Posterior cingulate gyrus (tissue), 11 donors: ENCODE measurements at regions not wholly inside any gene's neighbourhood (a gene's known extent, or its start where the extent isn't known, plus 50 kb on each side); places are given as distances from the start of the nearest gene placed in this dataset.
"Not testable (repeated sequence)": the region's sequence is repeated elsewhere in the genome, so short reads cannot be mapped to it uniquely, and the experiment has no call there.

Source experiments
- DNase-seq, 10 donors: peaks; one replicate each; pipeline versions ENCODE4 v3.0.0 to v3.0.0-alpha.2; 2020 to 2021; ENCODE audit warnings: mixed read lengths in 3 of 10
- intact Hi-C: fragments of 100-400 bp; cut with DNase I; formaldehyde crosslinking; loops from one replicate; pipeline ENCODE4 v1.15.1; 2023

DNA sequence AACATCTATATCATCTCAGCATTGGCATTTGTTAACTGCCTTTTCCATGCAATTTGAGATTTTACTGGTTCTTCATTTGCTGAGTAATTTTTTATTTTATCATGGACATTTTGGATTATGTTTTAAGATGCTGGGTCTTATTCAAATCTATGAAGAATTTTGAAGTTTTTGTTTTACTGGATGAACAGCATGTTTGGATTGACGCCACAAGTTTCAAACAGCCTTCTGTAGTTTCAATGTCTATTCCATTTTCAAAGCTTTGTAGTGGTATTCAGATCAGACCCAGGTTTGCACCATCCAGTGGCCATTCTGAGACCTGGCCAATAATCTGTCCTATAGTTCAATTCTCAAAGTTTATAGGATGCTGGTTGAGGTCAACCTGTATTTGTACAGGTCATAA is 148.4 kb upstream of the STMND1 start:
- intact Hi-C loops: no loop called here
- DNase-seq: no peak

DNA sequence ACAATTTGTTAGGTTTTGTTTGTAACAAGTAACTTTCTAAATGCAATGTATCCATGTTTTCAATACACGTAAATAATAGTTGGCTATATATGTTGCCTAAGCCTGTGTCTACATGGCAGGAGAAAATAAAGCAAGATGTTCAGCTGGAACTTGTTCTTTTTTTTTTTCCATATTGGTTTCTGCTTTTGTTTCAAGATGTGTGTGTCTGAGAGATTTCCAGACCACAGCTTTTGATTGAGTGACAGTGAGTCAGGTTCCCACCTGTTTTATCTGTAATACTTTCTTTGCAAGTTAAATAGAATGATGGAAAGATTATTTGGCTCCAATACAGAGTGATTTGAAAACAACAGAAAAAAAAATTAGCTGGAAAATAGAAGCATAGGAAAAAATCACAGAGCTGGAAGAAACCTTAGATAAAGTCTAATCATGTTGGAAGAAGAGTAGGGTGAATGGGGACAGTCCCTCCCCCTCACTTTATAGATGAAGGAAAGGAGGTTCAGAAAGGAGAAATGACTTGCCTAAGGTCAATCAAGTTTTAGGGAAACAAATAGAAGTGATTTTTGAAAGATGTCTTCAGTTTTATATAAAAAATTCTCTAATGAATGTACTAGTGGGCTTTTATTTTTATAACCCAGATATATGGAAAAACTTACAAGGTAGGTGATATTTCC is 150.9 kb upstream of the STMND1 start:
- intact Hi-C loops: no loop called here
- no peak for DNase-seq

DNA sequence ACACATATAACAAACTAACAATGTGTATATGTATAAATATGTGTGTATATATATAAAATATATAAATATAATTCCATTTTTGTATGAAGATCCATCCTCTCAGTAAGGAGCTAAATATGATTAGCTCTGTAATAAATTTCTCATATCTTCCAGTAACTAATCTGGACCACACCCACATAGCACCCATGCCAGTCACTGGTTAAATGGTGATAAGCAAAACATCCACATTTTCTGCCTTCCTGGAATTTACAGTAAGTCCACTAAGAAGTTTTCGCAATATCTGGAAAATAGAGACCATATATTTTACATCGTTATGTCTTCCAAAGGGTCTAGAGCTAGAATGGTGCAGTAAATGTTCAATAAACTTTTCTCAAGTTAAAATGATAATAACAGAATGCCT is 151.5 kb upstream of the STMND1 start:
- DNase-seq: no peak
- intact Hi-C loops: no loop called here

DNA sequence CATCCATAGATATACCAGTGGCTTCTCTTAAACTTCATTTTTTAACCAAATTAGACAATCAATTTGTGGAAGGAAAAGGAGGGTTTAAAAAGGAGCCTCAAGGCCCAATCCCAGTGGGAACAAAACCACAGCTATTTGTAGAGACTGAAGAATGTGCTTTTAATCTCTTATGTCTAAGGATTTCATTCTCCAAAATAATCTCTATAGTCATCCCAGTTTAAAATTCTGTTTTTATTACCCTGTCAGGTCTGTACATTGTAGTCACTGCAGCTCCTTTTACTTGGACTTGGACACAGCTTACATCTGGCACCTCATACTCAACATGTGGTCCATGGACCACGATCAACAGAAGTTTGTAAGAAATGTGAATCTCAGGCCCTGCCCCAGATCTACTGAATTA is 152.1 kb upstream of the STMND1 start:
- DNase-seq: no peak
- intact Hi-C loops: no loop called here

DNA sequence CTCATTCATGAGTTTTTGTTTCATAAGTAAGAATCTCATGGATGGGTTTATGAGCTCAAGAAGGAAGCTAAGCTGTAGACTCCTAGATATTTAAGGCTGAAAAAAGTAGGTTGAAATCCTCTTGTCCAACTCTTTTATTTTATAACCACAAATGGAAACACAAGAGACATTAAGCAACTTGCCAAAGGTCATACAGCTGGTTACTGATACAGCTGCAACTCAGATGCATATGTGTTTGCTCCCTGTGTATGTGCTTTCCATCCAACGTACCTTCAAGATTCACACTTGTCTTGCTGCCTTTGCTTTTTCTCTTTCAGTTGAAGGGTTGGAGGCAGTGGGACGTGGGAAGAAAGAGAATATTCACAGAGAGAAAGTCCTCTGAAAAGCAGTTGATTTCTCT is 153.5 kb upstream of the STMND1 start:
- DNase-seq: no peak
- intact Hi-C loops: no loop called here

DNA sequence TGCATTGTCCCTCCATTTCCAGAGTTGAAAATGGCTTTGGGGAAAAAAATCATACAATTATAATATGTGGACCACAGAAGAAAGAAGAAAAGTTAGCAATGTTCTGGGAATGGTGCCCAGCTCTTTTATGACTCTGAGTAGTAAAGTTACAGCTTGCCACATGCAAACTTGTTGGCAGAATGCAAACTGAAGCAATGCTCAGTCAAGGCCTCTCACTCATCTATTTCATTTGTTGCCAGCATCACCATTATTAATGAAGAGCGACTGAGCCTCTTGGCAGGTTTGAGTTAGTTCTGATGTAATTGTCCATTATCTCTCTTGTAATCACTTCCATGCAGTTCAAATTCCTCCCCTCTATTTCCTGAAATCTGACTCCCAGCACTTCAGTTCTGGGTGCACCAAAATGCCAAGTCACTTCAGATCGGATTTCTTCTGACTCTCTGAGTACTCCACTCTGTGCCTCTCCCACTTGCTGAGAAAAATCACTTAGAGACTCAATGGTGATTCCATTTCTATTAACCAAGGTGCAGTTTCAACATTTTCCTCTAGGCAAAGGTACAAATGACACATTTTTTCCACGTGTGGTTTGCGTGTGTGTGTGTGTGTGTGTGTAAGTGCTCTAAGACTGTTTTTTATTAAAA is 154.4 kb upstream of the STMND1 start:
- intact Hi-C loops: no loop called here
- DNase-seq: no peak

DNA sequence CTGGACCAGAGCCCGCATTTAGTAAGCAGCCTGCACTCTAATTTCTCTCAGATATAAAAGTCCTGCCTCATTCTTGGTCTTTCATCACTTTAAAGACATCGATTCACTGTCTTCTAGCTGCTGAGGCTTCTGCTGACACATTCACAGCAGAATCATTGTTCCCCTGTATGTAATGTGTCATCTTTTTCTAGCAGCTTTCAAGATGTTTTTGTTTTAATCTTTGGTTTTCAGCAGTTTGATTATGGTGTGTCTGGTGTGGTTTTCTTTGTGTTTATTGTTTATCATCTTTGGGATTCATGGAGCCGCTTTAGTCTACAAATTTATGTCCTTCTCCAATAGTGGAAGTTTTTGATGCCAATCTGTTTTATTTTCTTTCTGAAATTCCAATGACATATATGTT is 157.3 kb upstream of the STMND1 start:
- intact Hi-C loops: no loop called here
- no peak for DNase-seq

DNA sequence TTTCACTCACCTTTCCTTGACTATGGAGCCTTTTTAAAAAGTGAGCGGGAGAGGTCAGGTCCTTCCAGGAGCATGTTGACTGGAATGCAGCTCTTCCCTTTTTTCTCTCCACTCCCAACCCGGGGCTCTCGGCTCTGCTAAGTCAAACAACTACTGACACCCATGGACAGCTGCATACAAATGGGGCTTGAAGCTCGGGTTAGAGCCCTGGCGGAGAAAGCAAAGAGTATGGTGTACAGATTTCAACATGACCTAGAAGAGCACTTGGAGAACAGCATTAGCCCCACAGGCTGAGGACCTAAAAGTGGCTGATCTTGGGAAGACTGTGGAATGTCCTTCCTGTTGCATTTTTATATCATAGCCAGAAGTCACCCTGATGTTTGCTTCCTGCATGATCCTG is 162.0 kb upstream of the STMND1 start:
- DNase-seq: no peak
- intact Hi-C loops: no loop called here

DNA sequence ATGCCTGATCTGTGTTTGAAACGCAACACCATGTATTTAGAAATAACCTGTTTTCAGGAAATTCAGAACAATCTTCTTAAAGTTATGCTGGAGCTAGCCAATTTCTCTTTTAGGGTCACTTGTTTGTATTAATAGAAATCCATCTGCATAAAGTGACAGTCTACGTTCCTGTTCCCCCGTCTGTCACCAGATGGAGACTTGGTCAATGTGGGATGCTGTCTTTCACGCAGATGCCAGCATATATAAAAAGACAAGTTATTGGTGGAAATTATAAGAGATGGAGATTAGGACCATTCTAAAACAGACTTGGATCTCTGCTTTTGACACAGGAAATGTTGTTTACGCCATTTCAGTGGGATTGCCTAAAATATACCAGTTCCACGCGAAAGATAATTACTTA is 162.5 kb upstream of the STMND1 start:
- no peak for DNase-seq
- intact Hi-C loops: no loop called here

DNA sequence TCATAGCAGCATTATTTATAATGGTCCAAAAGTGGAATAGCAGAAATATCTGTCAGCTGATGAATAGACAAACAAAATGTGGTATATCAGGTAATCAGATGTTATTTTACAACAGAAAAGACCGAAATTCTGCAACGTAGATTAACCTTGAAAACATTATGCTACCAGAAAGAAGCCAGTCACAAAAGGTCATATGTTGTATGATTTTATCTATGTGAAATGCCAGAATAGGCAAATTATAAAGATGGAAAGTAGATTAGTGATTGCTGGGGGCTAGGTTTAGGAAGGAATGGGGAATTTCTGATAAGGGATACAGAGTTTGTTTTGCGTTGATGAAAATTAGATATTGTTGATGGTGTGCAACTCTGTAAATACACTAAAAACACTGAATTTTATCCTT is 165.0 kb upstream of the STMND1 start:
- no peak for DNase-seq
- intact Hi-C loops: no loop called here

DNA sequence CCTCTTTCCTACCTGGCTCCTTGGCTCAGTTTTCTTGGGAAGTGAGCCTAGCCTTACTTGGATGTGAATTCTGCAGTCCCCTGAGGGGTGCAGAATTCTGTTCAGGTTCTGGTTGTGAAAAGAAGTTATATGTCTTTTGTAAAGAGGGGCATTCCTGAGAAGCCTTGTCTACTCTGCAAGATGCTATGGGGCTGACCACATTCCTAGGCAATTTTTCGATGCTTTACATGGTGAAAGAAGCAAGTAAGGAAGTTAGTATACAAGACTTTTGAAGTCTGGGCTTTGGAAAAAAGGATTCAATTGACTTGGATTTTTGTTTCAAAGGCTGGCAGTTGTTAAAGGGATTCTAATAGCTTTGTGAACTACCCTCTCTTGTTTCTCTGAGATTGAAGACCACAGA is 167.9 kb upstream of the STMND1 start:
- DNase-seq: no peak
- intact Hi-C loops: no loop called here

DNA sequence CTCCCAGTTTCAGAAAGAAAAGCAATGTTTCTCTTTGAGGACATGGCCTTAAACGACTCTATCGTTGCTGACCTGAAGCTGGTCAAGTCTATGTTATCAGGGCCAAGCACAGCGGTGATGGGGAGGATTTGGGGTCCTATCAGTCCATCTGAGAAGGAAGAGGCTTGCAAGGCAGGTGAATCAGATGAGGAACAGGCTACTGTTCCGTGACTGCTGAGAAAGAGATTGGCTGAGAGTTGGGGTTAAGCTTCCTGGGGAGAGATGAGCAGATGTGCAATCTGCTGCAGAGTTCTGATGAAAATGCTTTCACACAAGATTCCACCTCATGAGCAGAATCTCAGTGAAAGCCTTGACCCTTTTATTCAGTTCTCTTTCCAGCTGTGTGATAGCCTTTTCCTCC is 168.3 kb upstream of the STMND1 start:
- no peak for DNase-seq
- intact Hi-C loops: no loop called here

DNA sequence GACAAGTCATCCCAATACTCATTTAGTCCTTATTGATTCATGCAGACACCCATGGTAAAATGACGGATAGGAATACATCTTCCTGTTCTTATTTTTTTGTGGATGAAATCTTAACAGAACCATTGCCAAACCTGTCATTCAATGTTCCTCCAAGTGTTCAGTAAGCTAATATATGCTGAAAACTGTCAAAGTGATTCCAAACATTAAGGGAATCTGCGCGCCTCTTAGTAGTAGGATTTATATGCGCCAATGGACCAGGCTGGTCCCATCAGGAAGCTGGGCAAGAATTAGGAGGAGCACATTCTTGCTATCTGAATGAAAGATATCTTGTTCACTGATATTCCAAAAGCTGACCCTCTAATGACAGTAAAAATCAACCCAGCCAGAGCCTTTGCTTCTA is 168.9 kb upstream of the STMND1 start:
- no peak for DNase-seq
- intact Hi-C loops: no loop called here

DNA sequence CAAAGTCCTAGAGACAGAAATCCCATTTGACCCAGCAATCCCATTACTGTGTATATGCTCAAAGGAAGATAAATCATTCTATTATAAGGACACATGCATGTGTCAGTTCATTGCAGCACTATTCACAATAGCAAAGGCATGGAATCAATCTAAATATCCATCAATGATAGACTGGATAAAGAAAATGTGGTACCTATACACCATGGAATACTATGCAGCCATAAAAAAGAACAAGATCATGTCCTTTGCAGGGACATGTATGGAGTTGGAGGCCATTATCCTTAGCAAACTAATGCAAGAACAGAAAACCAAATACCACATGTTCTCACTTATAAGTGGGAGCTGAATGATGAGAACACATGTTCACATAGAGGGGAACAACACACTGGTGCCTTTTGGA is 169.8 kb upstream of the ATXN1 start:
- DNase-seq, intact Hi-C loops: not testable (repeated sequence)

DNA sequence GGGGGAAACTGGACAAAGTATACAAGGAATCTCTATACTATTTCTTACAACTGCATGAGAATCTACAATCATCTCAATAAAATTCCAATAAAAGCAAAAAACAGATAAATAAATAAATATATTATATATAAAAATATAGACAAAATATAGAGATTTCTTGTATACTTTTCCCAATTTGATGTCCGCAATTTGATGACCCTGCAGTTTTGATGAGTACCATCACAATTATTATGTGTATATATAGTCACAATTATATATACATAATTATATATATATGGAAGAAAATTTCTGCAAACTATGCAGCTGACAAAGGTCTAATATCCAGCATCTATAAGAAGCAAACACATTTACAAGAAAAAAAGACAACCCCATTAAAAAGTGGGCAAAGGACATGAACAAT is 169.2 kb upstream of the ATXN1 start:
- intact Hi-C loops: no loop called here
- no peak for DNase-seq

DNA sequence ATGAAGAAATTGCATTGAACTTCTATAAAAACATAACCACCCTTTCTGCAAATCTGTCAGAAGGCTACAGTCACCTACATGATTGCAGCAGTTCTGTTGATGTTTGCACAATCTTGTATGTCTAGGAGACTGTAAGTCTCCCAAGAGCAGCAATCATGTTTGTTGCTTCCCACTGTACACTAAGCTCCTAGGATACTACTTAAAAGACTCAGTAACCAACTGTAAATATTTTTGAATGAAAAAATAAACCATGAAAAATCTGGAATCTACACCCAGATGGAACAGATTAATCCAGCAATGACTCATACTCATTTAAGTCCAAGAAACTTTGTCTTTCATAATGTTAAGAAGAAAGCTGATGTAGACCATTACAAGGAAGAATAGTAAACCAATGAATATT is 168.5 kb upstream of the ATXN1 start:
- no peak for DNase-seq
- intact Hi-C loops: no loop called here

DNA sequence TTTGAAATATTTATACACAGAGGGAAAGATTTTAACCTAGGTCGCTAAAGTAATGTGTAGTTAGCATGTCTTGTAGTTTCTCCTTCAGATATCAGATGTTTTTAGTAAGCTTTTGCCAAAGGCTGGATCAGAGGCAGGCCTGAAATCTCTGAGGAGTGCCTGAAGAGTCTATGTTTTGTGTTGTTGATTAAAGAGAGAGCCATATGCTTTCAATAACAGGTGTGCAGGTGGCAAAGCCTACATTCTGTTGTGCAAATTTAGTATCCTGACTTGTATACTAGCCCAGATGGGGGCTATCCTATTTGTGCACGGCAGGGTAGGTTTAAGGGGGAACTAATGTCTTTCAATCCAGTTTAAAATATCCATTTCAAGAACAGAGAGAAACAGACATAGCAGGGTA is 167.1 kb upstream of the ATXN1 start:
- DNase-seq: no peak
- intact Hi-C loops: no loop called here

DNA sequence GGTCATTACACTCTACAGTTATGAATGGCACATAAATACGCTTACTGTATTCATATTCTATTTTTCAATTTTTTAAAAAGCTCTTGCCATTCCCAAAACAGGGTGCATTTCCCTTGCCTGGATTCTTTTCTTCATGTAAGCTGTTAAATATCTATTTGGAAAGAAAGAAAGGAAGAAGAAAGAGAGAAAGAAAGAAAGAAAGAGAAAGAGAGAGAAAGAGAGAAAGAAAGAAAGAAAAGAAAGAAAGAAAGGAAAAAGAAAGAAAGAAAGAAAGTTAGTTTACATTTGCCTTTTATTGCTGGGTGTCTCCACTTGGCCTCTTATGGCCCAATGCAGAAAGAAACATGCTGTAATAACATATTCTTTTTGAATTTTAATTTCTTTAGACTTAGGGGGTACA is 165.9 kb upstream of the ATXN1 start:
- DNase-seq: no peak
- intact Hi-C loops: no loop called here

DNA sequence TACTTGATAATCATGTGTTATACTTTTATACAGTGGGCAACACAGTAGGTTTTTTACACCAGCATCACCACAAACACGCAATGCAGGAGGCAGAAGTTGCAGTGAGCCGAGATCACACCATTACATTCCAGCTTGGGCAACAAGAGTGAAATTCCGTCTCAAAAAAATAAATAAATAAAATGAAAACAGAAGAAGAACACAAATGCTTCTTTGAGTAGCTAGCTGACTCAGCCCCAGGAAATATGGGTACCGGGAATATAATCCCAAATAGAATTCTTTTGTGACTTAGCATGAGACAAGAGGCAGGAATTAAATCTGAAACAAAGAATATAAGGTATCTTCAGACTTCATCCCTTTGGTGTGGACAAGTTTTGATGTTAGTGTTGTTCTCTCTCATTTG is 164.2 kb upstream of the ATXN1 start:
- intact Hi-C loops: no loop called here
- no peak for DNase-seq

DNA sequence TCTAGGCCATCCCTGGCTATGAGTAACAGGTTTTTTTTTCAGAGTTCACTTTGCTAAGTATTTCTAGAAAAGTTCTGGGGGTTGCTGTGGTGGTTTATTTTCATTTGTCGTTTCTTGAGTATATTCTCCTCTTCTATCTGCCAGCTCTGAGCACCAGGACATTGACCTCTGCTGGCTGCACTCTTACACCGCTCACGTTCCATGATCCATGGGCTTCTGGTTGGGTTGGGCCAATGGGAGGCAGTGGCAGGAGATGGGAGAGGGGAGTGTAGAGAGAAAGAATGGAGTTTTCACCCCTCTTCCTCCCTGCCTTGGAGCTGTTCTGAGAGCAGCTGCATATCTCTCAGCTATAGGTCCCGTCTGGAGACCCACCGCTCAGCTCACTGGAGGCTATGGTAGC is 161.0 kb upstream of the ATXN1 start:
- intact Hi-C loops: no loop called here
- no peak for DNase-seq

DNA sequence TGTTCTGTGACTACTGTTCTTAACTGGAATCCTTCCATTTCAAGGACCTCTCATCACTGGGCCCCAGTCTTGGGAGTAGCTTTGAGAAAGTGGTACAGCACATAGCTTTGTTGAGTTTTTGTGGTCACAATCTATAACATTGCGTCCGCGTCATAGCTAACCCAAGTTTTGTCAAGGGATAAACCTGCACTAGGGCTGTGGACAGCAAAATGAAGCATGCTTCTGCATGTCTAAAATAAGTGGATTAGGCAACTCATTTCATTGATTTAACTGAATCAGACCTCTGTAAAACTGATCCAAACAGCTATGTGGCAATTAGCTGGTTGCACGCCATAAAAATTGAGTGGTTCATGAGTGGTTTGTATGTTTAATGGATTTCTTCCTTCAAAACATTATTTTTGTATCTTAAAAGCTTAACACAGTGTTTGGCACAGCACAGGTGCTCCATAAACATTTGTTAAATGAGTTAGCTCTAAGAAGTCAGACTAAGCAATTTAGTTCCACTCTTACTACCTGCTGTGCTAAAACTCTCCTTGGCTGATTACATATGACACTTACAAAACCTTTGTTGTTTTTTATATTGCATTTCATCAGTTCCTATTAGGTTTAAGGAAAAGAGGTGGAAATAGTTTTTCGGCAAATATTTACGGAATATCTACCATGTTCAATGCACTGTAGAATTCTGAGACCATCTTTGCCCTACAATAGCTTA is 160.3 kb upstream of the ATXN1 start:
- no peak for DNase-seq
- intact Hi-C loops: no loop called here

DNA sequence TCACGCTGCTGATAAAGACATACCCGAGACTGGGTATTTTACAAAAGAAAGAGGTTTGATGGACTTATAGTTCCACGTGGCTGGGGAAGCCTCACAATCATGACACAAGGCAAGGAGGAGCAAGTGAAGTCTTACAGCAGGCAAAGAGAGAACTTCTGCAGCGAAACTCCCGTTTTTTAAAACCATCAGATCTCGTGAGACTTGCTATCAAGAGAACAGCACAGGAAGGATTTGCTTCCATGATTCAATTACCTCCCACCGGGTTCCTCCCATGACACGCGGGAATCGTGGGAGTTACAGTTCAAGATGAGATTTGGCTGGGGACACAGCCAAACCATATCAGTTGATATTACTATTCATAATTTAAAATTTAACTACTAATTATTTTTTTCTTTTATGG is 157.3 kb upstream of the ATXN1 start:
- no peak for DNase-seq
- intact Hi-C loops: no loop called here
